K562 (cell line): ENCODE measurements at regions not wholly inside any gene's neighbourhood (a gene's known extent, or its start where the extent isn't known, plus 50 kb on each side); places are given as distances from the start of the nearest gene placed in this dataset.

Experiments used
- ATAC-seq: fragments of 200-7000 bp; cut with Tn5 transposase; 3 replicates; pipeline ENCODE4 v1.9.1; 2020; ENCODE audit warnings: moderate library complexity
- BruUV-seq: library from RNA; stranded (reverse); fragments of 400-500 nt; replicated peaks from 2 replicates; lab custom pipeline; 2021; lab: Mats Ljungman, UMichigan
- CTCF ChIA-PET: fragments of 300-600 bp; formaldehyde crosslinking; extraction: SDS; loops from one replicate; lab custom pipeline; 2021; ENCODE audit warnings: low intra/inter-chr PET ratio; lab: Yijun Ruan, JAX
- POLR2A ChIA-PET: fragments of 300-600, 350-650 bp; sonication (Branson Sonifier 250); formaldehyde crosslinking; extraction: SDS; loops from one replicate; lab custom pipeline; 2021; ENCODE audit warnings: antibody characterized with exemption, inconsistent platforms; lab: Yijun Ruan, JAX
- DNase-seq, 4 experiments: peaks; one replicate each; pipeline versions ENCODE4 v3.0.0 to v3.0.0-alpha.2; 2011 to 2018; ENCODE audit warnings: low spot score in 3 of 4, mixed read lengths in 3 of 4; ENCODE audit errors: extremely low read depth in 1 of 4
- FAIRE-seq: peaks from 2 replicates; lab custom pipeline; 2011; peaks lifted over from hg19 to GRCh38; lab: Jason Lieb, UNC
- H2AFZ ChIP-seq: 2 replicates; pipeline ENCODE4 v1.6.0; 2011; ENCODE audit warnings: low read depth, low read length, control low read depth, inconsistent platforms
- H3K27ac ChIP-seq: fragments of 200-600 bp; 3 replicates; pipeline ENCODE4 v1.8.0; 2011; ENCODE audit warnings: low read depth, mild to moderate bottlenecking, control low read depth, inconsistent platforms, low read length, moderate library complexity, mixed read lengths; ENCODE audit errors: extremely low read depth
- H3K27me3 ChIP-seq, 2 experiments: fragments of 300-600 bp in 1 of 2; 2 replicates in 1 of 2; 3 replicates in 1 of 2; pipeline versions ENCODE4 v1.6.0 to v1.8.0; 2011; ENCODE audit warnings: inconsistent platforms in 2 of 2, low read length in 2 of 2, mild to moderate bottlenecking in 1 of 2, mixed read lengths in 1 of 2, moderate library complexity in 1 of 2; ENCODE audit not compliant: control insufficient read depth in 2 of 2, insufficient read depth in 2 of 2
- H3K36me3 ChIP-seq: fragments of 300-600 bp; 3 replicates; pipeline ENCODE4 v1.8.0; 2011; ENCODE audit warnings: mild to moderate bottlenecking, low read length, inconsistent platforms; ENCODE audit not compliant: control insufficient read depth, insufficient read depth
- H3K4me1 ChIP-seq, 2 experiments: fragments of 200-600 bp in 1 of 2; replicated peaks in 1 of 2; 2 replicates in 1 of 2; 3 replicates in 1 of 2; pipeline versions ENCODE4 v1.5.1 to v1.8.0; 2011; ENCODE audit warnings: inconsistent platforms in 2 of 2, low read length in 2 of 2, mild to moderate bottlenecking in 1 of 2, mixed read lengths in 1 of 2, moderate library complexity in 1 of 2; ENCODE audit not compliant: control insufficient read depth in 2 of 2, insufficient read depth in 2 of 2
- H3K4me2 ChIP-seq: 2 replicates; pipeline ENCODE4 v1.6.1; 2011; ENCODE audit warnings: low read length, control low read depth, inconsistent platforms, mixed read lengths; ENCODE audit not compliant: insufficient read depth
- H3K4me3 ChIP-seq: fragments of 200-600 bp; sonication (generic), shearing (Covaris generic); 2 replicates; pipeline ENCODE4 v1.5.1; 2016; ENCODE audit warnings: control low read depth, inconsistent platforms
- H3K79me2 ChIP-seq: fragments of 200-600 bp; 3 replicates; pipeline ENCODE4 v1.8.0; 2011; ENCODE audit warnings: low read length, inconsistent platforms; ENCODE audit not compliant: control insufficient read depth, insufficient read depth
- H3K9ac ChIP-seq, 2 experiments: 2 replicates each; pipeline versions ENCODE4 v1.6.0 to v1.6.1; 2011; ENCODE audit warnings: low read depth in 2 of 2, low read length in 2 of 2, control low read depth in 1 of 2, inconsistent platforms in 1 of 2, mild to moderate bottlenecking in 1 of 2, mixed read lengths in 1 of 2; ENCODE audit not compliant: insufficient read depth in 1 of 2
- H3K9me1 ChIP-seq: one replicate; pipeline ENCODE4 v1.6.0; 2011; ENCODE audit warnings: inconsistent platforms, mild to moderate bottlenecking, low read length, moderate library complexity; ENCODE audit not compliant: control insufficient read depth, insufficient read depth
- H3K9me3 ChIP-seq: replicated peaks from 2 replicates; pipeline ENCODE4 v1.5.1; 2011; ENCODE audit warnings: low read depth, low read length, inconsistent platforms; ENCODE audit not compliant: control insufficient read depth, insufficient read depth
- H4K20me1 ChIP-seq: replicated peaks from 2 replicates; pipeline ENCODE4 v1.6.1; 2011; ENCODE audit warnings: low read length, inconsistent platforms, mixed read lengths; ENCODE audit not compliant: control insufficient read depth, insufficient read depth
- HIVEP1 ChIP-seq: fragments of 250-450 bp; sonication (Bioruptor Pico); IDR thresholded peaks from 2 replicates; pipeline ENCODE4 v1.4.0; 2020; ENCODE audit warnings: mild to moderate bottlenecking
- MED1 ChIP-seq: sonication (generic); formaldehyde crosslinking; IDR thresholded peaks from 2 replicates; pipeline ENCODE4 v1.8.1; 2023; ENCODE audit warnings: missing genetic modification reagents, borderline replicate concordance
- NCOA1 ChIP-seq: fragments of 450-650 bp; IDR thresholded peaks from 2 replicates; pipeline ENCODE4 v1.6.1; 2016; ENCODE audit warnings: low read depth
- NFIX ChIP-seq: fragments of 250-450 bp; sonication (Bioruptor Pico); IDR thresholded peaks from 2 replicates; pipeline ENCODE4 v1.4.0; 2020; ENCODE audit warnings: low read depth, mild to moderate bottlenecking, moderate library complexity
- RHOXF2B ChIP-seq: fragments of 250-450 bp; sonication (Bioruptor Pico); conservative IDR thresholded peaks from 2 replicates; pipeline ENCODE4 v1.5.1; 2021
- SRSF3 ChIP-seq: fragments of 200-400 bp; formaldehyde crosslinking; IDR thresholded peaks from 2 replicates; pipeline ENCODE4 v1.6.1; 2016; ENCODE audit warnings: mild to moderate bottlenecking, low read length, moderate library complexity; ENCODE audit not compliant: insufficient read depth
- YY1 ChIP-seq, 3 experiments: IDR thresholded peaks; 2 replicates each; pipeline ENCODE4 v1.6.1; 2011; ENCODE audit warnings: low read length in 2 of 3, mild to moderate bottlenecking in 2 of 3, moderate library complexity in 2 of 3, borderline replicate concordance in 1 of 3, control low read depth in 1 of 3, low read depth in 1 of 3; ENCODE audit not compliant: insufficient read depth in 3 of 3, insufficient replicate concordance in 2 of 3, control insufficient read depth in 1 of 3, insufficient read length in 1 of 3; ENCODE audit errors: extremely low read depth in 1 of 3
- ZBTB2 ChIP-seq: fragments of 450-650 bp; IDR thresholded peaks from 2 replicates; pipeline ENCODE4 v1.6.1; 2016; ENCODE audit warnings: antibody characterized with exemption
- ZBTB5 ChIP-seq: fragments of 450-650 bp; IDR thresholded peaks from 2 replicates; pipeline ENCODE4 v1.6.1; 2017; ENCODE audit warnings: antibody characterized with exemption
- ZKSCAN1 ChIP-seq: fragments of 150-350 bp; IDR thresholded peaks from 2 replicates; pipeline ENCODE4 v1.6.1; 2016; ENCODE audit warnings: low read depth, low read length
- ZSCAN29 ChIP-seq: fragments of 450-650 bp; IDR thresholded peaks from 2 replicates; pipeline ENCODE4 v1.6.1; 2017
- WGBS: fragments of 100-300 bp; shearing (Covaris generic); methylation state at CpG from one replicate; pipeline ENCODE4 v1.1.6; 2016; ENCODE audit warnings: low coverage, mixed read lengths; ENCODE audit not compliant: insufficient coverage; ENCODE audit errors: missing lambda C conversion rate; 5-methylcytosine and 5-hydroxymethylcytosine counted together
- in situ Hi-C: fragments of 300-500 bp; cut with MboI; formaldehyde crosslinking; loops from 4 replicates; pipeline ENCODE4 v1.15.0; 2018; ENCODE audit warnings: inconsistent platforms, mixed read lengths
- intact Hi-C: fragments of 100-400 bp; cut with micrococcal nuclease; formaldehyde crosslinking; loops from 2 replicates; pipeline ENCODE4 v1.14.2; 2022
- TF ChIP-seq, protein P1 (sequence below), 2 experiments: fragments of 450-650 bp; IDR thresholded peaks; 2 replicates each; pipeline ENCODE4 v1.6.1; 2018; ENCODE audit warnings: mild to moderate bottlenecking in 2 of 2, low read depth in 1 of 2; ENCODE audit not compliant: partially characterized antibody in 2 of 2
- TF ChIP-seq, protein P2 (sequence below): fragments of 450-650 bp; formaldehyde crosslinking; conservative IDR thresholded peaks from 2 replicates; pipeline ENCODE4 v1.4.0; 2022; ENCODE audit warnings: mild to moderate bottlenecking, missing genetic modification characterization

DNA sequence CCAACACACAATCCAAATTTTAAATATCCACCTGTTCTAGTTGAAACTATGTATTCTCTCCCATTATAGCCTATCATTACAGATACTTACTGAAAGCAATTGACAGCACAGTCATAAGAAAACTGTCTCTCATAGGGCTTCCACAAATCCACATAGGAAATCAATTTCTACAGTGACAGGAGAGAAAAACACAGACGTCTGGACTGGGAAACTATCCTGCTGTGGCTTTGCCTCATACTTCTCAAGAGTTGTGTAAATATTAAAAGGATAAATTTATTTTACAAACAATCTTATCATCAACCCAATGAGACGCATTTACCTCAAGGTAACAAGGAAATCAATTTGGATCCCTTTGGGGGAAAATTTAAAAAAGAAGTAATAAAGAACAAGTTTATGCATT, 517.5 kb downstream of the EFNA5 start:
- WGBS: 3% methylated on average over 2 of the region's 2 CpGs
- intact Hi-C loops: no loop called here

More for the DNA sequence above, 517.5 kb downstream of the EFNA5 start:
- POLR2A ChIA-PET: no interaction called here
- Histone ChIP-seq H3K9me3 (no peaks in the 10 kb centered on the region), H3K4me3 (no peak overlapping the region), H2AFZ (no peak overlapping the region), H3K9me1 (no peaks in the 10 kb centered on the region), H3K27ac (no peak overlapping the region), H3K4me2 (no peak overlapping the region), H3K9ac (no peak overlapping the region), H4K20me1 (no peaks in the 10 kb centered on the region), H3K36me3 (no peaks in the 10 kb centered on the region), H3K27me3 (no peaks in the 10 kb centered on the region), H3K79me2 (no peaks in the 10 kb centered on the region), H3K4me1 (no peaks in the 10 kb centered on the region)
- in situ Hi-C loops: no loop called here
- CTCF ChIA-PET: no interaction called here
- DNase-seq (no peak), FAIRE-seq (no peak), ATAC-seq (no peak)
- TF ChIP-seq, protein P1, sequence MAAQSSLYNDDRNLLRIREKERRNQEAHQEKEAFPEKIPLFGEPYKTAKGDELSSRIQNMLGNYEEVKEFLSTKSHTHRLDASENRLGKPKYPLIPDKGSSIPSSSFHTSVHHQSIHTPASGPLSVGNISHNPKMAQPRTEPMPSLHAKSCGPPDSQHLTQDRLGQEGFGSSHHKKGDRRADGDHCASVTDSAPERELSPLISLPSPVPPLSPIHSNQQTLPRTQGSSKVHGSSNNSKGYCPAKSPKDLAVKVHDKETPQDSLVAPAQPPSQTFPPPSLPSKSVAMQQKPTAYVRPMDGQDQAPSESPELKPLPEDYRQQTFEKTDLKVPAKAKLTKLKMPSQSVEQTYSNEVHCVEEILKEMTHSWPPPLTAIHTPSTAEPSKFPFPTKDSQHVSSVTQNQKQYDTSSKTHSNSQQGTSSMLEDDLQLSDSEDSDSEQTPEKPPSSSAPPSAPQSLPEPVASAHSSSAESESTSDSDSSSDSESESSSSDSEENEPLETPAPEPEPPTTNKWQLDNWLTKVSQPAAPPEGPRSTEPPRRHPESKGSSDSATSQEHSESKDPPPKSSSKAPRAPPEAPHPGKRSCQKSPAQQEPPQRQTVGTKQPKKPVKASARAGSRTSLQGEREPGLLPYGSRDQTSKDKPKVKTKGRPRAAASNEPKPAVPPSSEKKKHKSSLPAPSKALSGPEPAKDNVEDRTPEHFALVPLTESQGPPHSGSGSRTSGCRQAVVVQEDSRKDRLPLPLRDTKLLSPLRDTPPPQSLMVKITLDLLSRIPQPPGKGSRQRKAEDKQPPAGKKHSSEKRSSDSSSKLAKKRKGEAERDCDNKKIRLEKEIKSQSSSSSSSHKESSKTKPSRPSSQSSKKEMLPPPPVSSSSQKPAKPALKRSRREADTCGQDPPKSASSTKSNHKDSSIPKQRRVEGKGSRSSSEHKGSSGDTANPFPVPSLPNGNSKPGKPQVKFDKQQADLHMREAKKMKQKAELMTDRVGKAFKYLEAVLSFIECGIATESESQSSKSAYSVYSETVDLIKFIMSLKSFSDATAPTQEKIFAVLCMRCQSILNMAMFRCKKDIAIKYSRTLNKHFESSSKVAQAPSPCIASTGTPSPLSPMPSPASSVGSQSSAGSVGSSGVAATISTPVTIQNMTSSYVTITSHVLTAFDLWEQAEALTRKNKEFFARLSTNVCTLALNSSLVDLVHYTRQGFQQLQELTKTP (IDR thresholded peaks at IDR 0.05; ENCODE audit: low read depth in 1 of 2, partially characterized antibody in 2 of 2): no peak
- TF ChIP-seq HIVEP1 (CRISPR knock-in tag) (no peak), NCOA1 (no peak), ZSCAN29 (no peak), ZKSCAN1 (no peak), ZBTB5 (no peak), MED1 (CRISPR knock-in tag) (no peak), SRSF3 (no peak), YY1 (IDR thresholded peaks at IDR 0.05; ENCODE audit: borderline replicate concordance in 1 of 3, control insufficient read depth in 1 of 3, extremely low read depth in 1 of 3, insufficient read depth in 3 of 3, insufficient read length in 1 of 3, insufficient replicate concordance in 2 of 3, low read depth in 1 of 3, low read length in 2 of 3) (no peak), ZBTB2 (no peak), NFIX (CRISPR knock-in tag) (no peak), RHOXF2B (CRISPR knock-in tag) (no peak)
- TF ChIP-seq, protein P2, sequence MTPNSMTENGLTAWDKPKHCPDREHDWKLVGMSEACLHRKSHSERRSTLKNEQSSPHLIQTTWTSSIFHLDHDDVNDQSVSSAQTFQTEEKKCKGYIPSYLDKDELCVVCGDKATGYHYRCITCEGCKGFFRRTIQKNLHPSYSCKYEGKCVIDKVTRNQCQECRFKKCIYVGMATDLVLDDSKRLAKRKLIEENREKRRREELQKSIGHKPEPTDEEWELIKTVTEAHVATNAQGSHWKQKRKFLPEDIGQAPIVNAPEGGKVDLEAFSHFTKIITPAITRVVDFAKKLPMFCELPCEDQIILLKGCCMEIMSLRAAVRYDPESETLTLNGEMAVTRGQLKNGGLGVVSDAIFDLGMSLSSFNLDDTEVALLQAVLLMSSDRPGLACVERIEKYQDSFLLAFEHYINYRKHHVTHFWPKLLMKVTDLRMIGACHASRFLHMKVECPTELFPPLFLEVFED (CRISPR knock-in tag): no peak
- no TSS peak for BruUV-seq
